OCI-M2 (cell line): ENCODE measurements at regions not wholly inside any gene's neighbourhood (a gene's known extent, or its start where the extent isn't known, plus 50 kb on each side); places are given as distances from the start of the nearest gene placed in this dataset.

Source experiments
- DNase-seq: peaks from one replicate; lab custom pipeline; 2025; ENCODE audit not compliant: unreplicated experiment; lab: John Stamatoyannopoulos, UW

DNA sequence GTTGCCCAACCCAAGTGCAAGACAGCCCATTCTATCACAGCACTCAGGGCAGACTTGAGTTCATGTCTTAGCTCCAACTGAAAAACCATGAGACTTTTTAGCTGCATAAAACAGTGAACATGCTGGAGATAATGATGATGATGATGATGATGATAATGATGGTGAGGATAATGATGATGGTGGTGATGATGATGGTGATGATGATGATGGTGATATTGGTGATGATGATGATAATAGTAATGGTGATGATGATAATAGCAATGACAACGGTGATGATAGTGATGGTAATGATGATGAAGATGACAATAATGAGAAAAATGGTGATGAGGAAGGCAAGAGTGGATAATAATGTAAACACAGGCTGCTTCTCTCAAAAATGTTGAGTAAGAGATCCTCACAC, 576.2 kb downstream of the BCL11B start:
- no peak for DNase-seq

DNA sequence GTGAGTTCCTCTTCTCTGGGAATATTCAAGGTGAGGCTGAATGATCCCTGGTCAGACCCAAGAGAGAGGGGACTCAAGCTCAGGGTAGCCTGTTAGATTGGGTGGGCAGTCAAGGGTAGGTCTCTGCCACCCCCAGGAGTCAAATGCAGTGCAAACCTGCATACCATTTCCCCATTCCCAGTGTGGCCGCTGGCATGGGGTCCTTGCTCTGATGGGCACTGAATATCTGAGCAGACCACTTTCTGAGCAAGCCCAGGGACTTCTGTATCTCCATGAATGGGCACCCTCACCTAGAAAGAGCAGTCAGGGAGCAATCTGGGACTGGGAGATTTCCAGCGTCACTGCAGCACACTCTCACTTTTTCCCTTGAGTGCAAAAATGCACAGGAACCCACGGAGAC, 573.7 kb downstream of the BCL11B start:
- no peak for DNase-seq

DNA sequence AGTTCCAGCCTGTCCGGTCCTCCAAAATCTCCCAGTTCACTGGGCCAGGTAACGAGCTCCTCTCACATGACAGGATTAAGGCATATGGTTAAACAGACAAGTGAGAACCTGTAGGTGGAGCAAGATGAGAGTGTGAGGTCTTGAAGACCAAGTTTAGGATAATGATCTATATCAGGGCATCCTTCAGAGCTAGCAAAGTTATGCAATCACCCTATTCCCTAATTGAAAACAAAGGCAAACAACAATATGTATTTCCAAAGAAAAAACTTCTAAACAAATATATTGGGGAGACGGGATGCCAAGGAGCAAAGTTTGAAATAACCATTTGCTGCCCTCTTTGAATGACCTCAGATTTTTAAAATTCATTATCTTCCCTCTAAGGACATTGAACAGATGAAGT, 571.2 kb downstream of the BCL11B start:
- DNase-seq: no peak

DNA sequence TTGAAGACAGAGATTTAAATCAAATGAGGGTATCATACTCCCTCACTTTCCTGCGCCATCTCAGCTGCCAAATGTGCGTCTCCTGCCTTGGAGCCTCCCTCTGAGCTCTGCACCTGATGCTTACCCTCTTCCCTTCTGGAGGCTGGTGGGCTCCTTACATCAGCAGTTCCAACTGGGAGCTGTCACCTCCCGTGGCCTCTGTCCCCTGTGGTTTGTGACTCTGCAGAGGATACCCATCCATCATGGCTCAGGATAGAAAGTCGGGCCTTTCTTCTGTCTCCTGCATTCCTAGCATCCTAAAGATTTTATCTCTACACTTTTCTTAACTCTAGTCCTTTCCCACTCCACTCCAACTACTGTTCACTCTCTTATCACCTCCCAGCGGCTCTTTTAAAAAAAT, 570.6 kb downstream of the BCL11B start:
- no peak for DNase-seq

DNA sequence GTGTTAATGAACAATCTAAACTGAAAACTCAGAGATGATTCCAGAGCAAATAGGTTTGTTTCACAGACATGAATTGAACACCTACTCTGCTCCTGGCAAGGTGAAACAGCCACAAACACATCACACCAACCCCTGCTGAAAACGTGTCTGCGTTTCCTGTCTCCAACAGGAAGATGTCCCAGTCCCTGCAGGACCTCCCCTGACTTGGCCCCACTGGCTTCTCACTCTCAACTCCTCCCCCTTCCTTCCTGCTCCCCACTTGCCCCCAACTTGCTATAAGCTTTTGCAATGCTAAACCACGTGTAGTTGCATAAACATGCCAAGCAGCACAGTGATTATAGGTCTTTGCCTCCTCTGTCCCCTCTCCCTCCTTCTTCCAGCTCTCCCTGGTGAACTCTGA, 567.6 kb downstream of the BCL11B start:
- DNase-seq: no peak

DNA sequence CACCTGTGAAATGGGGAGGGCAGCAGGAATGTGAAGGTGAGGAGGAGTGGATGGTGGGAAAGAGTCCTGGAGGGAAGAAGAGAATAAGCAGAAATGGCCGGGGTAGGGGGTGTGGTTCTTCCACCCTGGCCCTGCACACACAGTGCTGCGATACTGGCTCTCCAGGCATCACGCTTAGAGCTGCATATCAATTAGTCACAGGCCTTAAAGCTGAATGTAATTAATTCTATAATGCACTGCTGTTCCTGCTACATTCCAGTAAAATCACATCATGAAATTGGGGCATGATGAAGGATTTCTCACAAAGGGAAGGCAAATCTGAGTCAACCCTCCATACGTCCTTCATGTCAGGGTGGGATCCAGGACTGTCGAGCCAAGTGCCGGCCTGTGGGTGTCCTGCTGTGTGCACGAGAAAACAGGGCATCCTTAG, 566.1 kb downstream of the BCL11B start:
- no peak for DNase-seq

DNA sequence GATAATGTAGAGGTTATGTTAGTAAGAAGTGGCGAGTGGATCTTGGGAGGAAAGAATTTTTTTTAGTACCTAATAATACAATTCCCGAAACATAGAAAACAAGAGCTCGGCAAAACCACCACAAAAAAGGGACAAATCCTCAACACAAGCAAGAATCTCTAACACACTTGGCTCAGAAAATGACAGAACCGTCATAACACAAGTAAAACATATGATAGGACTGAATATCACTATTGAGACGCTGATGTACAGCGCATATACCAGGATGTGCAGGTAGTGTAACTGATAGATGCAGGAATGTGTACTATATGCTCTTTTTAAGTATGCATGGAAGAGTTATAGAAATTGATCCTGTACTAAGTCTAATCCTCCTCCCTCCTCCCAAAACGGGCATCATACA, 564.5 kb downstream of the BCL11B start:
- no peak for DNase-seq

DNA sequence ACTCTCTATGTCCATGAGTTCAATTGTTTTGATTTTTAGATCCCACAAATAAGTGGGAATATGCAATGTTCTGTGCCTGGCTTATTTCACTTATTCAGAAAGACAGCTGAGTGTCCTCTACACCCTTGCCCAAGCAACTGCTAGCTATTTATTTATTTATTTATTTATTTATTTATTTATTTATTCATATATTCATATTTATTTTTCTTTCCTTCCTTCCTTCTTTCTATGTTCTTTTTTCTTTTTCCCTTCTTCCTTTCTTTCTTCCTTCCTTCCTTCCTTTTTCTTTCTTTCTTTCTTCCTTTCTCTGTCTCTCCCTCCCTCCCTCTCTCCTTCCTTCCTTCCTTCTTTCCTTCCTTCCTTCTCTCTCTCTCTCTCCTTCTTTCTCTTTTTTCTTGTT, 563.4 kb downstream of the BCL11B start:
- no peak for DNase-seq

DNA sequence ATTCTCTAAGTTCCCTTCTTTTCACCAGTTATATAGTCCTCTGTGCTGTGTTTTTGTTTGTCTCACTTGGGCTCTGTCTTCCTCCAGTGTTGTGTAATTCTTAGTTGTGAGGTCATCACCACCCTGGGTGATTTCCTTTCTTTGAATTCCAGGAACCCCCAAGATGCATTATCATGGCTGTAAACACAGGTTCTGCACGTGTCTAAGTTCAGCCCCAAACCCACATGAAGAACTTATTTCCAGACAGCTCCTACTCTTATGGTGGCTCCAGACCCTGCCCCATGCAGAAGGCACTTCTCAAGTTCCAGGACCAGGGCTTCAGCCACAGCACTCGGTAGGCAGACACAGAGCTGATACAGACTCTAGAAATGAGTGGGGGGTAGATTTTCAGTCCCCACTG, 560.5 kb downstream of the BCL11B start:
- DNase-seq: no peak

DNA sequence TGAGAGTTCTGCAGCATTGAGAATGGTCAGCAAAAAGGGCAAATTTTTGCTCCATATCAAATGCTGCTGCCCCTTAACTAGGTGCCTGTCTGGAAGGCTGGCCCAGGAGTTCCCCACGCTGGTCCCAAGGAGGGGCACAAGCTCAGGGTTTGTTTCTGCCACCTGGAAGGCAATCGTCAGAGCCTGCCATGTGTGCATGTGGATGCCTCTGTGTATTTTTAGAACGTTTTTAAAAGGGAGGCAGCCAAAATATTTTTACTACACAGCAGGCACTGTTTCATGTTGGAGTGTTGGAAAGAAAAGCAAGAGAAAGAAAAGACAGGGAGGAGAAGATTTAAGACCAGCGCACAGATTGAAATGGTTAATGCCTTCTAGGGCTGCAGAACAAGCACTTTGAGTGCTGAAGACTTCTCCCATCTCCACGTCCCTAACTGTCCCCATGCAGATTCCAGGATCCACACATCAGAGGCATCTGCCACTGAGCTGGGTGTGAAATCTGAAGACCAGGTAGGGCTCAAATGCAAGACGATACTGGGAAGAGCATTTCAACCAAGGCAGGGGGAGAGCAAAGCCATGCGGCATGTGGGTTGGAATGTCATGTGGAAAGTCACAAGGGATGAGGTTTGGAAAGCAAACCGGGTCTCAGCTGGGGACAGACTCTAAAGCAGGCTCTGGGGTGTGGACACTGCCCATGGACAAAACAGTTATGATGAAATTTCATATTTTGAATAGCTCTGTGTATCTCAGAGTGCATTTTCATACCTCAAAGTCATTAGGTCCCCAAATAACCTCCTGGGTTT, 557.2 kb downstream of the BCL11B start:
- no peak for DNase-seq

DNA sequence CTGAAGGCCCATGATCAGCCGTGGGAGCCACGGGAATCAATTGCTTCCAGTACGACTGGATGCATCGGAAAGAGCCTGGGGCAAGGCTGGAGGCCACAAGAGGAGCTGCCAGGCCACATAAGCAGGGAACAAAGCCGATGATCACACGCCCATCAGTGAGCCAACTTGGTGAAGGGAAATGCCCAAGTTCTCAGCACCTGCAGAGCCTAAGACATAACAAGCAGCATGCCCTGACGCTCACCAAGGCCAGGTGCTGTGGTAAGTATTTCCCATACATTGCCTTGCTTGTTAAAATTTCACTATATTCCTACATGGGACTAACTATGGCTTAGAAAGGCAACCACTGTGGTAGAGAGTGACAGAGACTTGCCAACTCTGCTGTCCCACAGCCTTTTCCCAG, 555.9 kb downstream of the BCL11B start:
- DNase-seq: no peak

DNA sequence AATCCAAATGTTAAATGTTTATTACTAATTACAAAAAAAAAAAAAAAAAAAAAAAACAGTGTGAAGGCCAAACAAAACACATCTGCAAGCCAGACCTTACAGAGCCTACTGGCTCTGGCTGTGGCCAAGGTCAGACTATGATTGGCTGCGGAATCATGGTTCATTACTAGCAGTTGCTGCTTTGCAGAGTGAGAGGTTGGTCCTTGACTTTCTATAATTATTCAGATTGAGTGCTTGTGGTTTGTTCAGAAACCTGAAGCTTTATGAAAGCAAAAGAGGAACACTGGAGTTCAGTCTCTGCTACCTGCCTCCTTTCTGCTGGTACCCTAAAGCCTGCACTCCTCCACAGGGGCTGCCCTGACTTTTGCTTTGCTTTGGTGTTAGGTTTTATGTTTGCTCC, 550.9 kb downstream of the BCL11B start:
- no peak for DNase-seq

DNA sequence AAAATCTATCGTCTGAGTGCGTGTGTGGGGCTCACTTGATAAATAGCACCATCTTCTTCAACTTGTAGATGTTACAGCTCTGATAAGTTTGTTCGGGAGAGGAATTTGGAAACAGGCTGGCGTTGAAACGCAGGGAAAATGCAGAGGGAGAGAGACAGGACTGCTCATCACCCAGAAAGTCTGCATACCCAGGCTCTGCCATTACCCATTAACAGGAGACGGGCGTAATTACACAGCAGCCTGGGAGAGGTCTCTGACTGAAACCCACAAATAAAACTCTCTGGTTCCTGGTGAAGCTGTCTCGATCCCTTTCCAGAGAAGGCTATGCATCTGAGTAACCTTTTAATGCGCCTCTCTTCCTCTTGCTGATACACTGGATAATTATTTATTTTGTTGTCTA, 547.3 kb downstream of the BCL11B start:
- no peak for DNase-seq

DNA sequence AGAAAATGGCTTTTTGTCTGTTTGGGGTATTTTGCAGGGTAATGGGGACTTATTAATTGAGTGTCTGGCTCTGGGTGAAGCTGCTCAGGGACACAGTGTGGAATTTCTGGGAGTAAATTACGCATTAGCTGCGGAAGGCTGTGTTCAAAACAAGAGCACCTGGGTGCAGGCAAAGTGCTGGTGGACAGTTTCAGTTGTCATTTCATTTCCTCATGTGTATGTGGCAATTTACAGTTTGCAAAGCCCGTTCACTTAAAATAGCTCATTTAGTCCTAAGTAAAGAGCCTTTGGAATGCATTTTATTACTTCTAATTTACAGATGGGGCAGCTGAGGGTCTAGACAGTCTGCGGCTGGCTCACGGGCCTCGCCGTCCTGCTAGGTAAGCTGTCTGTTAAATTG, 546.8 kb downstream of the BCL11B start:
- no peak for DNase-seq

DNA sequence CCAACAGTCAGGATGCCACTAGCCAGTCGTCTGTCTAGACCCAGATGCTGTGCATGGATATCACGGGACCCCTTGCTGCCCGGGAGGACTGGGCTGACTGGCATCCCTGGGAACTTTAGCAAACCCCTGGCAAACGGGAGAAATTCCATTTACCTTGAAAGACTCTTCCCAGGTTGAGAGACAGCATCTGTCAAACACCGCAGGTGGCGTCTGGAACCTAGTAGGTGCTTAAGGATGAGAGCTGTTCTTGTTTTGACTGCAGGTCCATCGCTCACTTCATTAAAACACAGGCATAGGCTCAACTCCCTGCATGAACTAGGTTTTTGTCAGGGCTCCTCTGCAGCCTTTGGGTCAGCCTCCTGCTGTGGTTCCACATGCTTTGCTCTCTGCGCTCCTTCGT, 546.3 kb downstream of the BCL11B start:
- no peak for DNase-seq

DNA sequence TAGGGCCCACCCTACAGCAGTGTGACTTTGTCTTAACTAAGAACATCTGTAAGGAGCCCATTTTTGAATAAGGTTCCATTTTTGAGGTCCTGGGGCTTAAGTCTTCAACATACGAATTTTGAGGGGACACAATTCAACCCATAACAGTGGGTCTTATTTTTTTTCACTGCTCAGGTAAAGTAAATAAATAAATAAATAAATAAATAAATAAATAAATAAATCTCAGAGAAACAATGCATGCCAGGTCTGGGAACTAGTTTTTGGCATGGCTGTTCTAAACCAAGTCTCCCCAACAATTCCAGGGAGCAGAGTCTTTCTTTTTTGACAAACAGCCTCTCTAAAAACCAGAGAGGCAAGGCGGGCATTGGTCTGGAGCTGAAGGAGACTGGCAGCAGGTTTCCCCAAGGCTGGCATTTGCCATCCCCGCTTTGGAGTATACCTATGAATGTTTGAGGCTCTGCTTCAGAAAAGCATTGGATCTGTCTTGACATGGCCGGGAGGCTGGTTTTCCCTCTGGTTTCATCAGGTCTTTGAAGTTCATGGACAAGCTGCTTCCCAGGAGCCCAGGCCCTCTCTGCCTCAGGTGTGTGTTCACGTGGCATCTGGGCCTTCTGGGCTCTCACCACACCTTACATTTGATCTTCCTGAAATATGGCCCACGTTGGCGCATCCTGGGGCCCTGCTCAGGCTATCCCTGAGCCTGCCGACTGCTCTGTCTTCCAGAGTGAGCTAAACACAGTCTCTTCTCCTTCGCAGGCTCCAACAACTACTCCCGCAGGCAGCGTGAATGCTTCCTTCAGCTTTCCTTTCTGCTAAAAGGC, 545.2 kb downstream of the BCL11B start:
- no peak for DNase-seq

DNA sequence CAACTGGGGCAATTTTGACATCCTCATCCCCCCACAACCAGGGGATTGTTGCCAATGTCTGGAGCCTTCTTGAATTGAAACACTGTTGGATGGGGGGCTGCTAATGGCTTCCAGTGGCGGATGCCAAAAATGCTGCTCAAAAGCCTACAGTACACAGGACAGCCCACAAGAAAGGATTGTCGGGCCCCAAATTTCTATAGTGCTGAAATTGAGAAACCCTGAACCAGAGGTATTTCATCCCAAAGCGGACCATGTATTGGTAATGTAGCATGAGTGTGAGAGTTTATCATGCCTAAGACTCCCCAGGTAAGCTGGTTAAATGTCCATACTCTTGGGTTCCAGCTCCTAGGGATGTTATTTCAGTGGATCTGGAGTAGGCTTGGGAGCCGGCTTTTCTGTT, 544.0 kb downstream of the BCL11B start:
- no peak for DNase-seq

DNA sequence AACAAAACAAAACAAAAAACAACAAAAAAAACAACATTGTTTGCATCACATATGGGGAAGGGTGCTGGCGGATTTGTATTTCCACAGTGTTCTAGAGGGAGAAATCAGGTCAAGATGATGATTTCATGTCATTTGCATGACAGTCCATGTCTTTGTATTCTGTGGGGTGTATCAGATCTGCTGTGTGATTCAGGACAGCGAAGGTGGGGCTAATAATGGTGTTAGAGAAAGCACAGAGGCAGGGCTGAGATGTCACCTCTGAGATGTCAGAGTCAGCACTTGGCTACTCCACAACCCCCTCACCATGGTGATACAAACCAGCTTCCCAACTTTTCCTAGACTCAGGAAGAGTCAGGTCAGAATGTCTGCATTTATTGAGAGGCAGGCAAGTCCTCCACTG, 543.2 kb downstream of the BCL11B start:
- DNase-seq: no peak

DNA sequence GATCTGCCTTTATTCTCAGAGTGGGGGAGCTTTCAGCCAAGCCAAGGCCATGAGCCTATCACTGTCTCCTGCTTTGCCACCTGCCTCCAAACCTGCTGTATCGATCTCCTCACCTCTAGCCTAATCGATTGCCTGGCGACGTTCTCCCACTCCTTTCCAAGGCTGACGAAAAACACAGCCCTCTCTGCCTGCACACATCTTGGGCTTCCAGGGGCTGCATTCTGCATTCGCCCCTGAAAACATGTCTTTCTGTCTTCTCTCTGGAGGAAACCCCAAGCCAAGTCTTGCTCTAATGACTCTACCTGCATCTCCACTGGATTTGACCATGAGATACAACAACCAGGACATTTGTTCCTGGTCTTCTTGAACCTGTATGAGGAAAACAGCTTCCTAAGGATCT, 540.7 kb downstream of the BCL11B start:
- no peak for DNase-seq

DNA sequence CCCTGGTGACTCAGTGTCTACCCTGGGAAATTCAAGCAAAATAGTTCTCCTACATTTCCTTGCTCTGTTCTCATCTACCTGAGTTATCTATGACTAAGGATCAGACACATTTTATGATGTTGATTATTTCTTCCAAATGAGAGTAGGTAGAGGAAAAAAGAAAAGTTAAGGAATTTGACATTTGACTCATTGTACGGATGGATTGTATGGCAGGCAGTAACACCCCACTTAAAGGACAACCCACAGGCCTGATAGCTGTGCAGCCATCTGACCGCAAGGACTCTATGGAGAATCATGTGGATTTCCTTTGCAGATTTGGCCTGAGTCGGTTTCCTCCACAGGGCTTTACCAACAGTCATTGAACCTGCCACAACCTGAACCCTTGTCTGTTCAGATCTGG, 540.3 kb downstream of the BCL11B start:
- no peak for DNase-seq

DNA sequence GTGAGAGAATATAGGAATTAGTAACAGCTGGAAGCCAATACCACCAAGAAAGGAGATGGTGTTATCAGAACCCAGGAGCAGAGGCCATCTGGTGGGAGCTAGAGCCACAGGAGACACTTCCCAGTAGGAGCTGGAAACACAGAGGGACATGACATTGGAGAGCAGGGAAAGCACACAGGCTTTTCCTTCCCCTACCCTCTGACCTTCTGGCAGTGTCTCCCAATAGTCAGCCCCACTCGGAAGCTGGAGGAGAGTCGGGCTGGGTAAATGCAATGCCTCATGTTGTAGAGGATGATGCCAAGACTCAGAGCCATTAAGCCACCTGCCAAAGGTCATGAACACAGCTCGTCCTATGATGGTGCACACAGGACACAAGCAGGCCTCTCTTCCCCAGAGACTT, 538.5 kb downstream of the BCL11B start:
- DNase-seq: no peak

DNA sequence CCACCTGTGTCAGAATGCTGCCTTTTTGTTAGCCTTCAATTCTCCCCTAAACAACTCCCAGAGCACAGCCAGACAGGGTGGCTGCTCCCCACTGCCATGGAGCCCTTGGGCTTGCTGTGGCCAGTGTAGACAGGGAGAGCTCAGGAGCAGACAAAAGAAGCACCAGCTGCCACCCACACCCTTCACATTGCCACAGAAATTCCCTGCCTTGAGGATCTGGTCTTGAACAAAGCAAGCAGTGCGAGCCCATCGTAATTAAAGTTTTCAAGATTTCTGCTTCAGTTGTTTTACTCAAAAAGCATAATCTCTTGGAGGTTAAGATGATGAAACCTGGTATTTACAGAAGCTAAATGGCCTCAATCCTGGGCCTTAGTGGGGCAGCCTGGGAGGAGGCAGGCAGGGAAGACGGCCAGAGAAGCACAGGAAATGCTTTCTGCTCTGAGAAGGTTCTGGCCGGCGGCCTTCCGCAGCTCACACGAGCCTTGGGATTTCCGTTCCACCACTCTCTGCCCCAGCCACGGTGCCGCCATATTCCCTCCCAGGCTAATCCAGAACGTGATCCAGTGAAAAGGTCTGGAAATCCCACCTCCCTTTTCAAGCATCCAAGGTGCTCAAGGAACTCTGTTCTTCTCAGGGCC, 535.2 kb downstream of the BCL11B start:
- no peak for DNase-seq
